Hypothalamus (tissue), 51 donors: ENCODE measurements at regions not wholly inside any gene's neighbourhood (a gene's known extent, or its start where the extent isn't known, plus 50 kb on each side); places are given as distances from the start of the nearest gene placed in this dataset.

Source experiments
- DNase-seq, 51 donors: peaks; one replicate each; lab custom pipeline; 2025; lab: John Stamatoyannopoulos, UW

- DNase-seq, result no peak
Measured at GRCh38 chr4:81898862-81899504, 427.3 kb upstream of the RASGEF1B start.

DNA sequence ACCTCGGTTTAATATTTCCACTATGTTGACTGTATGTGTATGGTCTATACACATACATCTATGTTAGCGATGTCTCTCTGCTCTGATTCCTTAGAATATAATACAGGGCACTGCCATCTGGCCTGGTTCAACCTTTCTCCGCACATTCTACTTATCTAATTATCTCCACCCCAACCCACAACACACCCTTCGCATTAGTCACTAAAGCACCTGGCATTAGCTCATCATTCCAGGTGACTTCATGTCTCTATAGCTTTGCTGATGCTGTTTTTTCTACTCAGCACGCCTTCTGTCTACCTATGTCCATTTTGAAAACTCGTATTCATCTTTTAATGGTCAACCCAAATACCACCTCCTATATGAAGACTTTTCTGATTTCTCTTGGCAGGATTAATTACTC is 425.2 kb upstream of the RASGEF1B start:
- no peak for DNase-seq

GRCh38 chr4:81891005-81891996 is 419.6 kb upstream of the RASGEF1B start:
- no peak for DNase-seq

DNA sequence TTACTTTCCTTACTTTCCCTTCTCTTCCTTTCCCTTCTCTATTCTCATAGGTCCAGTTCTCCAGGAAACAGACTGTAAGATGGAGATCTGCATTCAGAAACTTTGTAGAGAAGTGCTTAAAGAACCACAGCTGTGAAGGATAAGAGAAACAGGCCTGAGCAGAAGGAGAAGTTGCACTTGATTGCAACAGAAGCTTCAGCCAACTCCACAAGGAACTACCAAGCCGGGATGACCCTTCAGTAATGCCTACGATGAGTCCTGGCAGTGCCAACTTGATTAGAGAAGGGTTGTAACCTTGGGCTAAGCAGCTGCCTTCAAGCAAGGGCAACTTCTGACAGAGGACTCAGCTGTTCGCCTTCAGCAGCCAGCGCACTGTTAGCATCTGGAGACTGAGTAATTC is 413.3 kb upstream of the RASGEF1B start:
- no peak for DNase-seq

DNA sequence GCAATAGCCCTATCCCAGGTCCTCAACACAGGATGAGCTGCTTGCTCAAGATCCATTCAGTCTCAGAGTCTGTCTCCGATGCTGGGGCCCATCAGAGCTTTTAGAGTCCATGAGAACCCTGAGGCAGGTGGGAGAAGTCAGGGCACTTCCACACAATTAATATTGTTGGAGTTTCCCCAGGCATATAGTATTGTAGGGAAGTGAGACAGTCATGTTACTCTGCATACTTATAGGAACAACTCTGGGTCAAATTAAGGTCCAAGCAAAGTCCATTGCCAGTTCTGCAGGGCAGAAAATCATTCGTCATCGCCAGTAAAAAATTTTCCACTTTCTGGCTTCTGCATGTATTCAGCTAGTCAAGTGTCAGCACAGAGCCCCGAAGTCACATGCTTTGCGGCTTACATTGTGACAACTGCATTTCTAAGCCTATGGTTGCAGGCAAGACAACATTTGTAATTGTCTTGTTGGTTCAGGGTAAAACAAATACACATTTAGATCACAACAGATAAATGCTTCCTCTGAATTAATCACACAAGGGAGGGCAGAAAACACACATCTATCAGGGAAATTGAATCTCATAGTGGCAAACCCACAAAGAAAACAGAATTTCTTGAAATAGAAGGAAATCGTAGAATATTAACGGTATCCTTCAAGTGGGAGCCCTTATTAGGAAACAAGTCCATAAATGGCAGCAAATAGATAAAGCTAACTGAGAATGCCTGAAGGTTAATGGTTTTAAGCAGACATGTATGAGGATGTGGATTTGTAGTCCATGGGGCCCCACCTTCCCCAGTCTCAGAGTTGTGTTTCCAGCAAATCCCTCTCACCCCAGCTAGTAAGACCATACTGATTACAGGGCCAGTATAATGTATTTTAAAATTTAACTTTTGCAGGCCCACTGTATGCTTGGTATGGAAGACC is 412.1 kb upstream of the RASGEF1B start:
- no peak for DNase-seq

DNA sequence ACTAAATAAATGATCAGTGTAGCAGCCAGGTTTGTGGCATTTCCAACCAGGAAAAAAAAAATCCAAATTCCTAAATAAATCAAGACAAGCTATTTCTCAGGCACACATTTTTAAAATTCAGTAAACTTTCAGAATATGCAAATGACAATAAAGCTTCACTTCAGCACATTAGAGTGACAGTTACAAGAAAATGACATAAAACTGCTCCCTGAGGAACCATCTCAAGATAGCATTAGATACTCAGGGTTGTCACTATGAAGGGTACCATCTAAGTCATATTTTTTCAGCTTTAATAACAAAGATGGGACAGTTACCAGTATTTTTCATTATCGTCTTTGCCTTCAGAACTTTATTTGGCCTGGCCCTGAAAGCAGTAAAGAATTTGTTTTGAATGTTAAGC is 411.3 kb upstream of the RASGEF1B start:
- no peak for DNase-seq

GRCh38 chr4:81881855-81882621 is 410.3 kb upstream of the RASGEF1B start:
- DNase-seq, result no peak

GRCh38 chr4:81876106-81876505 is 404.4 kb upstream of the RASGEF1B start:
- DNase-seq, result no peak

DNA sequence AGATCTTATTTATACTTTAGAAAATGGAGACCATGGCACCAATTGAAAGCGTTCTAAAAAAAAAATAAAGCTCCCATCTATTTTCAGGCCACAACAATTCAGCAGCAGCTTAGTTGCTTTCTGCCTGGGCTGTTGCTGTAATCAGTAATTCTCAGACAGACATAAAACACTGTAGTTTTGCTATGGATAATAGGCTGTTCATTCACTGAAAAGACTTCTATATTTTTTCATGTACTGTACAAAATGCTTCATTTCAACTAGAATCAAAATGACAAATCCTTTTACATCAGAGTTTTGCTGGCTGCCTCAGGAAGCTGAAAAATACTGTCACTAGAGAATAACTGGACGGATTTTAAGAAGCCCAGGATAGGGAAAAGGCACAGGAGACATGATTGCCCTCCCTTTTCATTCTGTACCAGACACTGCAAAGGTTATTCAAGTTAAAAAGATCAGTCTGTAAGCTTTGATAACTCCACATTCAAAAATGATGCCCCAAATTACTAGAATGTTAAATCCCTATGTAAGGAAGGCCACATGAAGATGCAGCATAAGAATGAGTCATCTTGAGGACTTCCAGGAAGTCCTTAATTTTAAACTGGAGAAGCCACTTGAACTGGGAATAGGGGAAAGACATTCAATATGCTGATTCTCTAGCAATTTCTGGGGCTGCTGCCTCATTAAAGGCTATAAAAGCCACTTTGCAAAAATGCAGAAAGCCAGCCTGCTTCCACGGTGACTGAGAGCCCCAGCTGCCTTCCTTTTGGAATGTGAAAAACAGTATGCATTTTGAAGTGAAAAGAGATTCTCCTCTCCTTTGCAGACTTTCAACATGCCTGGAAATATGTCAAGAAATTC is 403.2 kb upstream of the RASGEF1B start:
- DNase-seq, result peak in 1 of 51 donors; percentile 10

- no peak for DNase-seq
Measured at GRCh38 chr4:81870275-81870674, 398.6 kb upstream of the RASGEF1B start.

DNA sequence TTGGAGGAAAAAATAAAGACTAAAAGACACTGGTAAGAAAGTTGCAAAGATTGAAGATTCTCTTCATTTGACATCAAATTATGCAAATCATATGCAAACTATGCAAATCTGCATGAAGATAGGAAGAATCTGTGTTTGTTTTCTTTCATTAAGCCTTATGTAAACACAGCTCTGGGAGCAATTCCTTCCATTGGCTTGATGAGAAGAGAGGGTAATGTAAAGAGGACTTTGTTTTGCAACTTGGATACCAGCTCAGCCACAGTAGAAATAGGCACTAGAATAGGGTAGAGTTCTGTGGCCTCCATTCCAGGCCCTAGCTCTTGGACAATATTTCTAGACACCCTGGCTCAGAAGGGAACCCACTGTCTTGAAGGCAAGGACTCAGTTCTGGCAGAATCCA is 388.4 kb upstream of the RASGEF1B start:
- no peak for DNase-seq

GRCh38 chr4:81854406-81854805 is 382.7 kb upstream of the RASGEF1B start:
- DNase-seq, result no peak

DNA sequence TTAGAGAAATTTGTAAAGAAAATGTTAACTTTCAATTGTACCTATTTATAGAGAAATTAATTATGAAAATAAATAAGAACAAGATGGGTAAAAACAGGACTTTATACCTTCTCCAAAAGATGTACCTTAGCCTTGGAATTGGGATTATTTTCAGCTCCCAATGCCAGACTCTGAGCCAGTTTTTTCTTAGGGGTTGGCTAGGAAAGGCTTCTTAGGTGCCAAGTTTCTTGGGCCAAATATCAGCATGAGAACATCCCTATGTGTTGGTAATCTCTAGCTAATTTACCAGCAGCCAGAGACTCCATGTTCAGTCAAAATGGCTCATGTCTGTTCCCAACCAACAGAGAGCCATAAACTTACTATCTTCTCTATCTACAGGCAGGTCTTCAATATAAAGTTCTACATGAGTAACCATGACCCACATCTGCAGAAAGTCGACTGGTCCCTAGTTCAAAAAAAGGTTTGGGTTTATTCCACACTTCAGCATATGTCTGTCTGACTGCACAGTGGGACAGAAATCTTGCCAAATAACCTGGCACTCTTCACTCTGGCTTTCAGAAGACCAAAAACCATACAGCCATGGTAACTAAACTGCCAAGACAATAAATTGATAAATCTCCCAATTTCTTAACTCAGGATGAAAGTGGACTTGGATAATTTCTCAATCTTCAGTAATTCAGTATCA is 380.5 kb upstream of the RASGEF1B start:
- no peak for DNase-seq

- no peak for DNase-seq
Measured at GRCh38 chr4:81850701-81851100, 379.0 kb upstream of the RASGEF1B start.

DNA sequence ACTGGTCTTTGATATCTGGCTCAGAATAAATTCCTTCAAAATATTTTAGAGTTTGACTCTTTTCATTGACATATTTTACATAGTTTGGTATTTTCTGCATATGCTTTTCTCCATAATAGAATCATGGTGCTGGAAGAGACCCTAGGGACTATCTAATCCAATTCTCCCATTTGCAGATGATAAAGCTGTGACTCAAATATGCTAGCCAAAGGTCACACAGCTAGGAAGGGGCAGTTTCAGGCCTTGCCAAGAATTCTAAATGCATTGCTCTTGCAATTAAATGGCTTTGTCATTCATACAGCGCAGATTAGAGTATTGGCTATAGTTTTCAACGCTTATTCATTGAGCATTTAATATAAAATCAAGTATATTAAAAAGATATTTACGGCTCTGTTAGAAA is 374.1 kb upstream of the RASGEF1B start:
- DNase-seq, result no peak

DNA sequence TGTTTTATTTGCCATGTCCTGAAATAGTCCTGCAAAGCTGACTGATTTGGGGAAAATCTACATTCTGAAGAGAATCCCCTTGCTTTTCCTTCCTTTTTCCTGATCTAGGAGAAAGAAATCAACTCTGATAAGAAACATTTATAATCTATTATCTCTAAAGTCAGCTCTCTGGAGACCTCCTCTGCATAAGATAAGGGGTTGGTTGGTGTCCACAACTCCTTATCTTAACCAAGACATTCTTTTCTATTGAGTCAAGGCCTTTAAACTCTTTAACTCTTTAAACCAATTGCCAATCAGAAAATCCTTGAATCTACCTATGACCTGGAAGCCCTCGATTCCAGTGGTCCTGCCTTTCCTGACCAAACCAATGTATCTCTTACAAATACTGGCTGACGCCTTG is 373.6 kb upstream of the RASGEF1B start:
- DNase-seq, result no peak

DNA sequence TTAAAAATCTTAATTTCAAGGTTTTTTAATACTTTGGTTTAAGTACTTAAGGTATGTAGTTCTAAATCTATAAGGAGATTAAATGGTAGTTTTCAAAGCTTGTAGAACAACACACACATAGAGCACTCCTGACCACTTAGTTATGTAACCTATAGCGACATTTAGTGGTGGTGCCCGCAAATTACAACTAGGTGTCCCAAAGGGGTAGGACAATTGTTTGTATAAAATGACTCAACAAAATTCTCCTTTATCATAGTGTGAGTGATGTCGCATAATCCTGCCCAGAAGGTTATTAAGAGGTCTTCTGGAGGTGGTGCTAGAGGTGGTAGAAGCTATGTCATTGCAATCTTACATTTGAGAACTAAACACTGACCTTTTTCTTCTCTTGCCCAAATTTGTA is 373.0 kb upstream of the RASGEF1B start:
- DNase-seq, result peak in 34 of 51 donors; percentile 0 to 77 (median 40)

DNA sequence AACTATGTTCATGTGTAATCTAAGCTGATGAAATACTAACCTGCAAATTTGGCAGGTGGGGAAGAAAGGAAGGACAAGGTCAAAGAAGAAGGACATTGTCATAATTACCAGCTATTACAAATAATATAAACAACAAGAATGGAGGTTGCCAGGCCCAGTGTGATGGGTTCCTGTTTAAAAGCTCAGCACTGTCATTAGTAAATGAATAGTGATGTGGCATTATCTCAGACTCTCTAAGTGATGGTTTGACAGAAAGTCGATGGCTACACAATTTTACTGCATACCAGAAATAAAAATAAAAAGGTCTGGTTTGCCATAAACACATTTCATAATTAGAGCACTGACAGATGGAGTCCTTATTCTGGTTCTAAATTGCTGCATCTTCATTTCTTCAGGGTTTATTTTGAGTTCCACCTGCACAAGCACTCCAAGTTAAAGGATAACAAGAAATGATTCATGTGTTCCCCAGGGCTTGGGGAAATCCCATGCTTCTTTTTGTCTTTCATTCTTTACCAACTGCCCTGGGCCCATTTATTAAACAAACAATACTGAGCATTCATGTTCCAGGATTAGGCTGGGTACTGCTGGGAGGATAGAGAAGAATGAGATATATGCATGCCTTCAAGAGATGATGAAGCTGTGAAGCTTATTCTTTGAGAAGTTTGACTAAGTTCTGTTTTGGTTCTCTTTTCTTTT is 367.8 kb upstream of the RASGEF1B start:
- DNase-seq, result peak in 1 of 51 donors; percentile 5
